ENCODE measurements at regions not wholly inside any gene's neighbourhood (a gene's known extent, or its start where the extent isn't known, plus 50 kb on each side); places are given as distances from the start of the nearest gene placed in this dataset.

DNA sequence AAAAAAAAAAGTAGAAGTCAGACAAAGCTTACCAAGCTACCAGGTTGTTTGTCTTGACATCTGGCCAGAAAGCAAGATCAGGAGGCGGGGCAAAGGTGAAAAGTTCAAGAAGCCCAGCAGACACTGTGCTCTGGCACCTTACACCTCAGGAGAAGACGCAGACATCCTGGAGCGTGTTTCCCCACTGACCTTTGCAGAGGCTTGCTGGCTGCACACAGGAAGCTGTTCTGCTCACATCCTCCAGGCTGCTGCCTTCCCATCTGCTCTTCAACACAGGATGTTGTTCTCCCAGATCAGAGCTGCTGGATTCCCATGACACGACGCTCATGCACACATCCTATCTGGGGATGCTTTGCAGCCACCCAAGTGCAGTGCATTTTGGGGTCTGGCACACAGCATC is 174.4 kb upstream of the KIAA1217 start:
- TF ChIP-seq, protein P1, sequence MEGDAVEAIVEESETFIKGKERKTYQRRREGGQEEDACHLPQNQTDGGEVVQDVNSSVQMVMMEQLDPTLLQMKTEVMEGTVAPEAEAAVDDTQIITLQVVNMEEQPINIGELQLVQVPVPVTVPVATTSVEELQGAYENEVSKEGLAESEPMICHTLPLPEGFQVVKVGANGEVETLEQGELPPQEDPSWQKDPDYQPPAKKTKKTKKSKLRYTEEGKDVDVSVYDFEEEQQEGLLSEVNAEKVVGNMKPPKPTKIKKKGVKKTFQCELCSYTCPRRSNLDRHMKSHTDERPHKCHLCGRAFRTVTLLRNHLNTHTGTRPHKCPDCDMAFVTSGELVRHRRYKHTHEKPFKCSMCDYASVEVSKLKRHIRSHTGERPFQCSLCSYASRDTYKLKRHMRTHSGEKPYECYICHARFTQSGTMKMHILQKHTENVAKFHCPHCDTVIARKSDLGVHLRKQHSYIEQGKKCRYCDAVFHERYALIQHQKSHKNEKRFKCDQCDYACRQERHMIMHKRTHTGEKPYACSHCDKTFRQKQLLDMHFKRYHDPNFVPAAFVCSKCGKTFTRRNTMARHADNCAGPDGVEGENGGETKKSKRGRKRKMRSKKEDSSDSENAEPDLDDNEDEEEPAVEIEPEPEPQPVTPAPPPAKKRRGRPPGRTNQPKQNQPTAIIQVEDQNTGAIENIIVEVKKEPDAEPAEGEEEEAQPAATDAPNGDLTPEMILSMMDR (conservative IDR thresholded peaks at IDR 0.05; ENCODE audit: low read depth, low read length): no peak
- TF ChIP-seq EZH2 (IDR thresholded peaks at IDR 0.05; ENCODE audit: low read length, unreplicated experiment) (no peak), EZH2phosphoT487 (IDR thresholded peaks at IDR 0.05; ENCODE audit: borderline replicate concordance, low read length) (no peak)
